ENCODE measurements at regions not wholly inside any gene's neighbourhood (a gene's known extent, or its start where the extent isn't known, plus 50 kb on each side); places are given as distances from the start of the nearest gene placed in this dataset.

GRCh38 chr3:145639003-145639606 lies 521.9 kb downstream of the PLOD2 start:
- no peak overlapping the region for H3K27ac ChIP-seq (ENCODE audit: low read depth in 1 of 2, low read length in 2 of 2)
- intact Hi-C loops (cut with DNase I, micrococcal nuclease): no loop called here
- no peak for TF ChIP-seq CTCF (IDR thresholded peaks at IDR 0.05)
- no peaks in the 10 kb centered on the region for H3K27me3 ChIP-seq (ENCODE audit: control insufficient read depth in 1 of 2, insufficient read depth in 2 of 2, low read length in 2 of 2)
- no peaks in the 10 kb centered on the region for H3K36me3 Mint-ChIP-seq (ENCODE audit: low read depth)
- H3K9me3 Mint-ChIP-seq: peaks cover 3% of the 10 kb centered on the region
- ChIA-PET CTCF (no interaction called here), POLR2A (no interaction called here)
- H3K4me3 ChIP-seq (ENCODE audit: low read length): no peak overlapping the region
- H3K27me3 Mint-ChIP-seq: no peaks in the 10 kb centered on the region
- no peaks in the 10 kb centered on the region for H3K36me3 ChIP-seq (ENCODE audit: insufficient read depth, low read length)
- ATAC-seq (ENCODE audit: poor library complexity) (no peak), DNase-seq (no peak)
- no peaks in the 10 kb centered on the region for H3K4me1 ChIP-seq (ENCODE audit: insufficient read depth, low read length)
- H3K4me1 Mint-ChIP-seq (ENCODE audit: low read depth): no peaks in the 10 kb centered on the region
- H3K27ac Mint-ChIP-seq: no peak overlapping the region
- H3K4me3 Mint-ChIP-seq: no peak overlapping the region
- H3K9me3 ChIP-seq (ENCODE audit: control insufficient read depth in 1 of 2, insufficient read depth in 1 of 2, low read length in 2 of 2): no peaks in the 10 kb centered on the region

GRCh38 chr3:145639875-145640274 lies 521.1 kb downstream of the PLOD2 start:
- POLR2A ChIA-PET: no interaction called here
- H3K27me3 ChIP-seq (ENCODE audit: control insufficient read depth in 1 of 2, insufficient read depth in 2 of 2, low read length in 2 of 2): no peaks in the 10 kb centered on the region
- Mint-ChIP-seq H3K27me3 (no peaks in the 10 kb centered on the region), H3K9me3 (peaks cover 3% of the 10 kb centered on the region), H3K27ac (no peak overlapping the region), H3K4me3 (no peak overlapping the region), H3K4me1 (ENCODE audit: low read depth) (no peaks in the 10 kb centered on the region), H3K36me3 (ENCODE audit: low read depth) (no peaks in the 10 kb centered on the region)
- intact Hi-C loops (cut with DNase I, micrococcal nuclease): no loop called here
- no peak for TF ChIP-seq CTCF (IDR thresholded peaks at IDR 0.05)
- no peaks in the 10 kb centered on the region for H3K9me3 ChIP-seq (ENCODE audit: control insufficient read depth in 1 of 2, insufficient read depth in 1 of 2, low read length in 2 of 2)
- CTCF ChIA-PET: no interaction called here
- DNase-seq (no peak), ATAC-seq (ENCODE audit: poor library complexity) (no peak)
- H3K4me1 ChIP-seq (ENCODE audit: insufficient read depth, low read length): no peaks in the 10 kb centered on the region
- no peaks in the 10 kb centered on the region for H3K36me3 ChIP-seq (ENCODE audit: insufficient read depth, low read length)
- H3K27ac ChIP-seq (ENCODE audit: low read depth in 1 of 2, low read length in 2 of 2): no peak overlapping the region
- H3K4me3 ChIP-seq (ENCODE audit: low read length): no peak overlapping the region

- peaks cover 8% of the 10 kb centered on the region for H3K9me3 Mint-ChIP-seq
Measured at GRCh38 chr3:145648396-145648795, 512.6 kb downstream of the PLOD2 start.

More at GRCh38 chr3:145648396-145648795, 512.6 kb downstream of the PLOD2 start:
- ATAC-seq (ENCODE audit: poor library complexity) (no peak), DNase-seq (no peak)
- no peaks in the 10 kb centered on the region for H3K27me3 ChIP-seq (ENCODE audit: control insufficient read depth in 1 of 2, insufficient read depth in 2 of 2, low read length in 2 of 2)
- H3K9me3 ChIP-seq (ENCODE audit: control insufficient read depth in 1 of 2, insufficient read depth in 1 of 2, low read length in 2 of 2): peaks cover 0 to 10% of the 10 kb centered on the region in 2 experiments
- TF ChIP-seq CTCF (IDR thresholded peaks at IDR 0.05): no peak
- ChIA-PET CTCF (no interaction called here), POLR2A (no interaction called here)
- Mint-ChIP-seq H3K4me1 (ENCODE audit: low read depth) (no peaks in the 10 kb centered on the region), H3K27me3 (no peaks in the 10 kb centered on the region), H3K36me3 (ENCODE audit: low read depth) (no peaks in the 10 kb centered on the region), H3K4me3 (no peak overlapping the region), H3K27ac (no peak overlapping the region)
- intact Hi-C loops (cut with DNase I, micrococcal nuclease): no loop called here
- no peaks in the 10 kb centered on the region for H3K36me3 ChIP-seq (ENCODE audit: insufficient read depth, low read length)
- H3K4me3 ChIP-seq (ENCODE audit: low read length): no peak overlapping the region
- no peak overlapping the region for H3K27ac ChIP-seq (ENCODE audit: low read depth in 1 of 2, low read length in 2 of 2)
- no peaks in the 10 kb centered on the region for H3K4me1 ChIP-seq (ENCODE audit: insufficient read depth, low read length)
